Epithelial cell of esophagus (primary cell): ENCODE measurements at regions not wholly inside any gene's neighbourhood (a gene's known extent, or its start where the extent isn't known, plus 50 kb on each side); places are given as distances from the start of the nearest gene placed in this dataset.

ENCODE experiments used
- DNase-seq: peaks from one replicate; pipeline ENCODE4 v3.0.0; 2010; ENCODE audit warnings: low read depth
- H3K4me3 ChIP-seq: 2 replicates; pipeline ENCODE4 v1.5.1; 2011; ENCODE audit warnings: mild to moderate bottlenecking, low read length, control low read depth
- TF ChIP-seq, protein P1 (sequence below): IDR thresholded peaks from 2 replicates; pipeline ENCODE4 v1.5.1; 2011; ENCODE audit warnings: low read depth, mild to moderate bottlenecking, low read length, control low read depth, inconsistent platforms; ENCODE audit not compliant: insufficient read depth; ENCODE audit errors: missing control alignments

DNA sequence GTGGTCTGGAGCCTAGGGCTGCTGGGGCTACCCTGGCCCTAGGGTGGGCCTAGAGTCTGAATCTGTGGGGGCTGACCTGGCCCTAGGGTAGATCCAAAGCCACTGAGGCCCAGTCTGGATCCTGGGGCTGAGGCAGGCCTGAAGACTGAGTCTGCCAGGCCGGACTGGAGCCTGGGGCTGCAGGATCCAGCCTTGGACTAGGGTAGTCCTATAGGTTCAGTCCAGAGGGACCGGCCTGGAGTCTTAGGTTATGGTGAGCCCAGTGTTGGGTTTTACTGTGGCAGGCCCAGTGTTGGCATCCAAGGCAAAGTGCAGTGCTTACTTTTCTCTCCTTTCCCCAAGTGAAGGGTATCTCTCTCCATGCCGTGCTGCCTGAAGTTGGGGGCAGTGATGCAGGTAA is 227.9 kb upstream of the TAS2R1 start:
- DNase-seq: no peak
- TF ChIP-seq, protein P1, sequence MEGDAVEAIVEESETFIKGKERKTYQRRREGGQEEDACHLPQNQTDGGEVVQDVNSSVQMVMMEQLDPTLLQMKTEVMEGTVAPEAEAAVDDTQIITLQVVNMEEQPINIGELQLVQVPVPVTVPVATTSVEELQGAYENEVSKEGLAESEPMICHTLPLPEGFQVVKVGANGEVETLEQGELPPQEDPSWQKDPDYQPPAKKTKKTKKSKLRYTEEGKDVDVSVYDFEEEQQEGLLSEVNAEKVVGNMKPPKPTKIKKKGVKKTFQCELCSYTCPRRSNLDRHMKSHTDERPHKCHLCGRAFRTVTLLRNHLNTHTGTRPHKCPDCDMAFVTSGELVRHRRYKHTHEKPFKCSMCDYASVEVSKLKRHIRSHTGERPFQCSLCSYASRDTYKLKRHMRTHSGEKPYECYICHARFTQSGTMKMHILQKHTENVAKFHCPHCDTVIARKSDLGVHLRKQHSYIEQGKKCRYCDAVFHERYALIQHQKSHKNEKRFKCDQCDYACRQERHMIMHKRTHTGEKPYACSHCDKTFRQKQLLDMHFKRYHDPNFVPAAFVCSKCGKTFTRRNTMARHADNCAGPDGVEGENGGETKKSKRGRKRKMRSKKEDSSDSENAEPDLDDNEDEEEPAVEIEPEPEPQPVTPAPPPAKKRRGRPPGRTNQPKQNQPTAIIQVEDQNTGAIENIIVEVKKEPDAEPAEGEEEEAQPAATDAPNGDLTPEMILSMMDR: no peak
- no peak overlapping the region for H3K4me3 ChIP-seq

DNA sequence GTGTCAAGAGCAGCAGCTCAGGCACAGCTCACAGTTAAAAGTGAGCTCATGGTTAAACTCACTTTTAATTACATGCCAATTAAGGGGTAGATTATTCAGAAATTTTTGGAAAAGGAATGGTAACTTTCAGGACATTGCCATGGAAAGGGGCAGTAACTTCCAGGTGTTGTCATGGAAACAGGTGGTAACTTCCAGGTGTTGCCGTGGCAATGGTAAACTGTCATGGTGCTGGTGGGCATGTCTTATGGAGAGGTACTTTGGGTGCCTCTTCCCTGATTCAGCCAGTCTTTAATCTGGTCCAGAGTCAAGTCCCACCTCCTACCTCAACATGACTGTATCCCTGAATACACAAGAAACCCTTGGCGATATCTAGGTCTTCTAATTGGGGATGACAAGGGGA is 223.2 kb upstream of the TAS2R1 start:
- no peak overlapping the region for H3K4me3 ChIP-seq
- TF ChIP-seq, protein P1: no peak
- DNase-seq: no peak

DNA sequence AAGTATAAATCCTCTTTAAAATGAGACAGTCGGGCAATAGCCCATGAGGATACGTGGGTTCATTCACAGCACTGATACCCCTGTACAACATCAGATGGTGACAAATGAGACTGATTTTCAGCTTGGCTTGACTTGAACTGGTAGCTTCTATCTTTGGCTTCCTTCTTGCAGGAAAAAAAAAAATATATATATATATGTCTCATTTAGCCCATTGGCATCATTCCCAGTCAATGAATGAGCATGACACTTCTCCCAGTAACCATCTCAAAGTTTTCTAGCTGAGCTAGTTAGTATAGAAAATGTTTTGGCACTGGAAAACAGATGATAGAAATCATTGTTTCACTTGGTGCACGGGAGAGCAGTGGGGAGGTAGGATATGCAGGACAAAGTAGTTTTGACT is 222.5 kb upstream of the TAS2R1 start:
- DNase-seq: peak; percentile 34
- TF ChIP-seq, protein P1: no peak
- H3K4me3 ChIP-seq: no peak overlapping the region

DNA sequence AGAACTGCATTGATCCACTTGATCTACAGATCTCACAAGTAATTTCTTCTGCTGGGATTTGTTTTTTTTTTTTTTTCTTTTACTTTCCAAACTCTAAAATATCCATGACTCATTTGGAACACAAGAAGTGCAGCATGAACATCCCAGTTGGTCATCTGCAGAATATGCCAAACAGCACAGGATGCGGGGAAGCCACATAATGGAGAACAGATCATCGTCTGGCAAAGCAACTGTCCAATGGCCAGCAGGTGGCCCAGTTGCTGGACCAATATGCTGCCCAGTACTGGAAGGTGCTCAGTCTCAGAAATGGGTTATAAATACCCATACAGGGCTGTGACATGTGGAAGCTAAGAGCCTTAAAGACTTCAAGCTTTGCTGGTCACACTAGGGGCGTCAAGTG is 221.3 kb upstream of the TAS2R1 start:
- H3K4me3 ChIP-seq: no peak overlapping the region
- TF ChIP-seq, protein P1: peak; percentile 13
- DNase-seq: peak; percentile 43

DNA sequence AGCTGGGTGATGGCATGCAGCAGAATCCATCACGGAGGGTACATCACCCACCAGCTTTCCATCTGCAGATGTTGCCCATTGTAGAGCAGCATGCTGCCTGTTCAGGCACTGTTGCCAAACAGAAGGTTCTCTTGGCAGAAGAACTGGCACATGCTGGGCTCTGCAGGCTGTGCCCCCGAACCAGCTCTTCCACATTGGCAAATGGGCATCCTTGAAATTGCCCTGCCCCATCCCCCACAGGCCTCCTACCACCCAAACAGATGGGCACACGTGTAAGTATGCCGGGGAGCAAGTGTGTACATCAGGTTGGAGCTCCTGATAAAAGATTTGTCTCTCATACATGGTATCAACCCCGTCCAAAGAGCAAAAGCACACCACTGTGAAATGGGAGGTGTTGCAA is 220.3 kb upstream of the TAS2R1 start:
- TF ChIP-seq, protein P1: no peak
- DNase-seq: no peak
- no peak overlapping the region for H3K4me3 ChIP-seq

DNA sequence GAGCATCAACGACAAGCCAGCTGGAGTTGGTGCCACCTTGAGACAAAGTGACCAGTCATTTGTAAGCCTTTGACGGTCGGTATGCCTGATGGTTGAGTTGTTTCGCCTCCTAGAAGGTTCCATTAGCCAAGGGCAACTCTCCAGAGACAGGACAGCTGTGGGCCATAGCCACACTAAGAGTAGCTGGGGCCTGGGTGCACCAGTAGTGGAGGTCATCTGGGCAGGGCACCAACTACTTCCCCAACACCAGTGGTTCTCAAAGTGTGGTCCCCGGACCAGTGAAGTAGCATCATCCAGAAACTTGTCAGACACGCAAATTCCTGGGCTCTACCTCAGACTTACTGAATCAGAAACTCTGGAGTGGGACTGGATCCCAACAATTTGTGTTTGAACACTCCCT is 217.5 kb upstream of the TAS2R1 start:
- no peak for DNase-seq
- TF ChIP-seq, protein P1: no peak
- no peak overlapping the region for H3K4me3 ChIP-seq

DNA sequence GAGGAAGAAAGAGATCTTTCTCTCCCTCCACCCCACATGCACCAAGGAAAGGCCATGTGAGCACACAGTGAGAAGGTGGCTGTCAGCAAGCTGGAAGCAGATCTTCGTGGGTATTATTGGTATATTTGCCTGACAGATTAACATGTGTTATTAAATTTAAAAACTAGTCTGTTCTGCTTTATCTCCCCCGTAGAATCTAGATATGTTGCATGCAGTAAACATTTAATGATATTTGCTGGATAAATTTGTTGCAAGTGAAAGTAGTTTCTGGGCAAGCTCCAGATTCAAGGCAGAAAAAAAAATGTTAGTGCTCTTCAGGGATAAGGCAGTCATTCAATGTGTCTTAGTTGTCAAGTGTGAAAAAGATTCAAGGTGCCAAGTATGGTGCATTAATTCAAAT is 215.0 kb upstream of the TAS2R1 start:
- no peak for DNase-seq
- TF ChIP-seq, protein P1: no peak
- no peak overlapping the region for H3K4me3 ChIP-seq
